ENCODE measurements at regions not wholly inside any gene's neighbourhood (a gene's known extent, or its start where the extent isn't known, plus 50 kb on each side); places are given as distances from the start of the nearest gene placed in this dataset.

- Histone ChIP-seq H3K27me3 (peaks cover 10 to 35% (median 22%) of the 10 kb centered on the region in 3 donors), H3K9me3 (no peaks in the 10 kb centered on the region), H3K4me1 (no peaks in the 10 kb centered on the region), H3K27ac (no peak overlapping the region), H3K36me3 (no peaks in the 10 kb centered on the region), H3K4me3 (no peak overlapping the region)
- ATAC-seq (no peak), DNase-seq (no peak)
- no peak for TF ChIP-seq POLR2A (IDR thresholded peaks at IDR 0.05)
- no peak for TF ChIP-seq CTCF (IDR thresholded peaks at IDR 0.05 in 4 of 5, conservative IDR thresholded peaks at IDR 0.05 in 1 of 5)
- intact Hi-C loops (cut with DNase I; ENCODE audit: low total_unique reads) (no loop called here), in situ Hi-C loops (cut with MboI; ENCODE audit: low sequenced_read_pairs in 4 of 4) (no loop called here)
Observed at GRCh38 chr9:134538856-134539566, 102.6 kb upstream of the COL5A1 start.

GRCh38 chr9:134539586-134540194 lies 101.9 kb upstream of the COL5A1 start:
- Histone ChIP-seq H3K4me3 (no peak overlapping the region), H3K36me3 (no peaks in the 10 kb centered on the region), H3K4me1 (no peaks in the 10 kb centered on the region), H3K27me3 (peaks cover 10 to 42% (median 22%) of the 10 kb centered on the region in 3 donors), H3K9me3 (no peaks in the 10 kb centered on the region), H3K27ac (no peak overlapping the region)
- ATAC-seq (no peak), DNase-seq (no peak)
- TF ChIP-seq CTCF (IDR thresholded peaks at IDR 0.05 in 4 of 5, conservative IDR thresholded peaks at IDR 0.05 in 1 of 5), result no peak
- in situ Hi-C loops (cut with MboI; ENCODE audit: low sequenced_read_pairs in 4 of 4), result no loop called here
- intact Hi-C loops (cut with DNase I; ENCODE audit: low total_unique reads), result no loop called here

- intact Hi-C loops (cut with DNase I; ENCODE audit: low total_unique reads), result no loop called here
- Histone ChIP-seq H3K36me3 (no peaks in the 10 kb centered on the region), H3K4me1 (no peaks in the 10 kb centered on the region), H3K4me3 (no peak overlapping the region), H3K27me3 (peaks cover 14 to 35% (median 24%) of the 10 kb centered on the region in 3 donors), H3K27ac (no peak overlapping the region), H3K9me3 (no peaks in the 10 kb centered on the region)
- ATAC-seq (no peak), DNase-seq (no peak)
- no peak for TF ChIP-seq POLR2A (IDR thresholded peaks at IDR 0.05)
- no peak for TF ChIP-seq CTCF (IDR thresholded peaks at IDR 0.05 in 4 of 5, conservative IDR thresholded peaks at IDR 0.05 in 1 of 5)
- in situ Hi-C loops (cut with MboI; ENCODE audit: low sequenced_read_pairs in 4 of 4), result no loop called here
Observed at GRCh38 chr9:134540276-134541096, 101.1 kb upstream of the COL5A1 start.

- Histone ChIP-seq H3K9me3 (no peaks in the 10 kb centered on the region), H3K36me3 (no peaks in the 10 kb centered on the region), H3K4me3 (no peak overlapping the region), H3K4me1 (no peaks in the 10 kb centered on the region), H3K27ac (no peak overlapping the region), H3K27me3 (peaks cover 22 to 37% (median 31%) of the 10 kb centered on the region in 3 donors)
- ATAC-seq, result no peak
- intact Hi-C loops (cut with DNase I; ENCODE audit: low total_unique reads) (no loop called here), in situ Hi-C loops (cut with MboI; ENCODE audit: low sequenced_read_pairs in 4 of 4) (no loop called here)
- DNase-seq, result no peak
- TF ChIP-seq POLR2A (IDR thresholded peaks at IDR 0.05), result no peak
- TF ChIP-seq CTCF (IDR thresholded peaks at IDR 0.05 in 4 of 5, conservative IDR thresholded peaks at IDR 0.05 in 1 of 5), result no peak
Observed at GRCh38 chr9:134541097-134541747, 100.4 kb upstream of the COL5A1 start.

Measured in gastrocnemius medialis (tissue), 4 donors.